ENCODE measurements at regions not wholly inside any gene's neighbourhood (a gene's known extent, or its start where the extent isn't known, plus 50 kb on each side); places are given as distances from the start of the nearest gene placed in this dataset.
A peak's percentile ranks its signal among the peaks of the same experiment; 100 is the strongest.
"Not testable (repeated sequence)": the region's sequence is repeated elsewhere in the genome, so short reads cannot be mapped to it uniquely, and the experiment has no call there.

DNA sequence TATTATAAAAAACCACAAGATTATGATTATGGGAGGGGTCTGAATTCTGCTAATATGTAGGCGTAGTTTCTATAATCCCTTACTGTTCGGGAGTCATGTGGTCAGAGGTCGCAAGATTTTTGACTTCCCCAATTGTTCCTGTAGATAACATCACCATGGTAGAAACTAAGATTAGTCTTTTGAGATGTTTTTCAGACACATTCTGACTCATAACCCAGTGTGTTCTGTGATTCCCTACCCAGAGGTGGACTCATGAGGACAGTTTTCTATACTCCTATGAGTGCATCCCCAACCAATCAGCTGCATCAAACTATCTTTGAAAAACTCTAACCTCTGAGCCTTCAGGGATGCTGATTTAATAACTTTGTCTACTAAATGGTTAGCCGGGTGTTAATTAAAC, 175.5 kb downstream of the RFPL4B start:
- peak; percentile 32 for DNase-seq

DNA sequence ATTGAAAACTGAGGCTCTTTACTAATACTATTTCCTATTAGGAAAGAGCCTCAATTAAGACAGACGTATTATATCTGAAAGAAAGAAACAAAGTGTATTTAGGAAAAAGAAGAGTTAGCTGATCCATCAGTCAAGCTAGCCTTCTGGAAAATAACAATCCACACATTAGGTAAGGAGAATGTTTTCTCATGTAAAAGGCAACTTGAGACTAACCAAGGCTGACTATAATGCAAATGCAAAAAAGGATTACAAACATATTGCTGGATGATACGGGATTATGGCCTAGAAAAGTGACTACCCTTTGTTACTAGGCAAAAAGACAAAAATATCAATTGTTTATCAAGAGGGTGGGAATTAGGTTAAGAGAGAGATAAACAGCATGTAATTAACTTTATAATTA, 176.9 kb downstream of the RFPL4B start:
- no peak for DNase-seq

GRCh38 chr6:112525749-112526148, 178.6 kb downstream of the RFPL4B start:
- no peak for DNase-seq

DNA sequence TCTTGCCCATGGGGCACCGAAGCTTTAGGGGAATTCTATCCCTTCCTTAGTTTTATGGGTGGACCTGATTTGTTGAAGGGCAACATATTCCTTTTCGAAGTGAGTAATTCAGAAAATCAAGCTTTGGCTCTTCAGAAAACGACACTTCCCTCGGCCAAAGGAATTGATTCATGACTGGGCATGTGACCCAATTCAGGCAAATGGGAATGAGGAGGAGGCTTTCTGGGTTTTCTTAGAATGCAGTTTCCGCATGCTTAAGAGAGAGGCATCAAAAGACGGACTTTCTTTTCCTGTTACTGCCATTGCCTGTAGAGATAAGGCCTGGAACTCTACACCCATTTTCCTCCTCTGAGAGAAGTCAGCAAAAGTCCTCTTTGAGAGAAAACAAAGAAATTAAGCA, 179.5 kb downstream of the RFPL4B start:
- DNase-seq: no peak

DNA sequence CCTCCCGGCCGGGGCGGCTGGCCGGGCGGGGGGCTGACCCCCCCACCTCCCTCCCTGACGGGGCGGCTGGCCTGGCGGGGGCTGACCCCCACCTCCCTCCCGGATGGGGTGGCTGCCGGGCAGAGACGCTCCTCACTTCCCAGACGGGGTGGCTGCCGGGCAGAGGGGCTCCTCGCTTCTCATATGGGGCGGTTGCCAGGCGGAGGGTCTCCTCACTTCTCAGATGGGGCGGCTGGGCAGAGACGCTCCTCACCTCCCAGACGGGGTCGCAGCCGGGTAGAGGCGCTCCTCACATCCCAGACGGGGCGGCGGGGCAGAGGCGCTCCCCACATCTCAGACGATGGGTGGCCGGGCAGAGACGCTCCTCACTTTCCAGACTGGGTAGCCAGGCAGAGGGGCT, 181.2 kb downstream of the RFPL4B start:
- not testable (repeated sequence) for DNase-seq

DNA sequence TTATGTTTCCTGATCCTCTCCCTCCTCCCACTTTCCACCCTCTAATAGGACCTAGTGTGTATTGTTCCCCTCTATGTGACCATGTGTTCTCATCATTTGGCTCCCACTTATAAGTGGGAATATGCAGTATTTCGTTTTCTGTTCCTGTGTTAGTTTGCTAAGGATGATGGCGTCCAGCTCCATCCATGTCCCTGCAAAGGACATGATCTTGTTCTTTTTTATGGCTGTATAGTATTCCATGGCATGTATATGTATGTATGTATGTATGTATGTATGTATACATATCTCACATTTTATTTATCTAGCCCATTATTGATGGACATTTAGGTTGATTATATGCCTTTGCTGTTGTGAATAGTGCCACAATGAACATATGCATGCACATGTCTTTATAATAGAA, 188.7 kb downstream of the RFPL4B start:
- no peak for DNase-seq

DNA sequence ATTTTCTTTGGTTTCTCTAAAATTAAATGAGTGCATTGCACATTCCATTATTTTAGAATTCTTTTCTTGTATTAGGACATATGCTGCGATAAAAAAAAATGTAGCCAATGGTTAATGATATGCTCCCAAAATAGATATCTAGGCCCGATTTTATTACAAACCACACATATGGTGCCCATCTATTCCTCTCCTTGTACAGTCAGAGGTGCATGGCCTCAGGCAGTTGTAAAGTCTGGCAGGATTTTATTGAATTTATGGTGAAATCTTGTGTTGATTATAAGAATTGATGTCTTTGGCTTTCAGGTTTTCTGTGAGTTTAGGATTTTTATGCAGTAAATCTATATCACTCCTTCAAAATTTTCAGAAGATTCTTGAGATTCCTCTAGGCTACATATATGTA, 192.2 kb downstream of the RFPL4B start:
- no peak for DNase-seq

- DNase-seq: not testable (repeated sequence)
These were observed 194.7 kb downstream of the RFPL4B start for GRCh38 chr6:112541847-112542246.

GRCh38 chr6:112547321-112548085, 200.4 kb downstream of the RFPL4B start:
- not testable (repeated sequence) for DNase-seq

- DNase-seq: no peak
These were observed 202.6 kb downstream of the RFPL4B start for GRCh38 chr6:112549749-112550148.

- no peak for DNase-seq
These were observed 210.3 kb downstream of the RFPL4B start for GRCh38 chr6:112557435-112557834.

GRCh38 chr6:112557961-112558360, 210.8 kb downstream of the RFPL4B start:
- no peak for DNase-seq

DNA sequence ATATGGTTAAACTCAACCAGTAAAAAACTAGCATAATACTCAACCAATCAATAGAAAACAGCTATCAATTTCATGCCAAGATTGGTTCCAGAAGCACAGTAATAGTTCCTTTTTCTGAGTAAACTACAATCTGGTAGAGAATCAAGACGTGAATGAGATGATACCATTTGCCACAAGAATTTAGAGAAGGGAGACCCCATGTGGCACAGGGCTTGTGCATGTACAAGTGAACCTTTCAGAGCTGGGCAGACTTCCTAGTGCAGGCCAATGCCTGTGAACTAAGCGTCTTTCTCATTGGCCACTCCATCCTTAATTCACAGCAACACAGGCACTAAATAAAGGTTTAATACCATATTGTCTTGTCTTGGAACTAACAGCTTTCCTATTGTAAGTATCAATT, 213.5 kb downstream of the RFPL4B start:
- DNase-seq: no peak

DNA sequence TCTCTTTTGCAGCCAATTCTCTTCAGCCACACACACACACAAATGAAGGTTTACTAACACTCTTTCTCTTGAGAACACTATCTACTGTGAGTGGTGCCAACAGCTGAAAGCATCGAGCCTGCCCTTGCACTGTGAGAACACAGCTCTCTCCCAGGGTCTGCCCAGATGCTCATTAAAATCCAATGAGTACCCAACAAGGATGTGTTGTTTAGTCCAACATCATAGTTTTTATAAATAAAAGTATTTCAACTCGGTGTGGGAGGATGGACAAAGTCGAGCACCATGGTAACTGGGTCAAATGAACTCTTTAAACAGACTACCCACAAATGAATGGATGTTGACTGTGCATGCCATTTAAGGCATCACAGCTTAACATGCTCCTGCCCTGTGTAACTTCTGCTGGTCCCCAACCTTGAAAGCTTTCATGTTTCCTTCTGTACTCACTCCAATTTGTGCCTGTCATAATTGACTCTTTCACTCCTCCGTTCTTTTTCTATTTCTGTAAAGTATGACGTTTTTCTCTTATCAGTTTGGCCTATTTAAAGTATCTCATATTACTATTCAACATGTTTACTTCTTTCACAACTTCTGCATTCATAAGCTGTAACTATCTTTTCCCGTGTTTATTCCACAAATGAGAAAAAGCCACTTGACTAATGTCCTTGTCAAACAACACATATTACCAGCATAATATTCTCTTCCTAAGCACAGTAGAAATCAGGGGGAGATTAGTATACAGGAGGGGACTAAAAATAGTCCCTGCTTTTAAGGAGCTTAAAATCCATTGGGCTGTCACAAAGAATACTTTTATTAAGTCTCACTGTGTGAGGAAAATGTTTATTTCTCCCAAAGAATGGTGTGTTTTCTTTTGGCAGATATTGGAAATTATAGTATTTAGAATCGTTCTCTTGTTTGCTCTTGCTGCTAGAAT, 215.4 kb downstream of the RFPL4B start:
- DNase-seq: no peak

DNA sequence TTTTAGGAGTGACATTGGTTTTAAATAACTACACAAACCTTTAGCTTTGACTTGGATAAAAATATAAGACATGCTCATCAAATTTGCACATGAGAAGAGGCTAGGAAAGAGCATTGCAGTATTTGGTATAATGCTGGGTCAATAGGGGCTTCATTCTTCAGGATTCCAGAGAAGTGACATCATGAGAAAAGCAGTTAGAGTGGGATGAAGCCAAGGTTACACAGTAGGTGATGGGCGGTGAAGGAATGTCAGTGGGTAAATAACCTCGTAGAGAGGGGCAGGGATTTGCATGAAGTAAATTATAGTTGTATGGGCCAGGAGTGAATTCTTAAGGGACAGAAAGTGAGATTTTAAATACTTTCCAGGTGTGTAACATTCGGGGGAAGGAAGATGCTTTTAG, 216.2 kb downstream of the RFPL4B start:
- no peak for DNase-seq

DNA sequence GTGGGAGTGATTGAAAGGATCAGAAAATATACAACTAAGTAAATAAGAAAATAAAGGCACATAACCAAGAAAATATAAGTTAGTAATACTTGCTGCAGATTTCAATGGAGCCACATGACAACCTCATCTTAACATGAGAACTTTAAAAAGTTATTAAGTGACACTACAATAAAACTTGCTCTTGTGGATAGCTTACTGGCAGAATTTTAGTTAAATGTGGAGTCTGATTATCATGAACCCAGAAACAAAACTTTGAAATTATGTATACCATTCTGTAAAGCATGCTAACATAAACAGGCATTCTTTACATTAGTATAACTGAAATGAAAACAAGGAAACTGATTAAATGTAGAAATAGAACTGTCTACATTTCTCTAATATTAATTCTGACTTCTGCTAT, 220.9 kb downstream of the RFPL4B start:
- no peak for DNase-seq

GRCh38 chr6:112571488-112572270, 224.5 kb downstream of the RFPL4B start:
- no peak for DNase-seq

- no peak for DNase-seq
These were observed 227.1 kb downstream of the RFPL4B start for GRCh38 chr6:112574190-112574589.

GRCh38 chr6:112575309-112575834, 228.2 kb downstream of the RFPL4B start:
- no peak for DNase-seq

DNA sequence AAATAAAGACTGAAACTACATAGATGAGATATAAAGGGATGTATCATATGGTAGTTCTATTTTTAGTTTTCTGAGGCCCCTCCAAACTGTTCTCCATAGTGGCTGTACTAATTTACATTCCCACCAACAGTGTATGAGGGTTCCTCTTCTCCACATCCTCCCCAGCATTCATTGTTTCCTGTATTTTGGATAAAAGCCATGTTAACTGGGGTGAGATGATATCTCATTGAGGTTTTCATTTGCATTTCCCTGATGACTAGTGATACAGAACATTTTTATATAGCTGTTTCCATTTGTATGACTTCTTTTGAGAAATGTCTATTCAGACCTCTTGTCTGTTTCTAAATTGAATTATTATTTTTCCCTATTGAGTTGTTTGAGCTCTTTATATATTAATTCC, 229.3 kb downstream of the RFPL4B start:
- DNase-seq: no peak

DNA sequence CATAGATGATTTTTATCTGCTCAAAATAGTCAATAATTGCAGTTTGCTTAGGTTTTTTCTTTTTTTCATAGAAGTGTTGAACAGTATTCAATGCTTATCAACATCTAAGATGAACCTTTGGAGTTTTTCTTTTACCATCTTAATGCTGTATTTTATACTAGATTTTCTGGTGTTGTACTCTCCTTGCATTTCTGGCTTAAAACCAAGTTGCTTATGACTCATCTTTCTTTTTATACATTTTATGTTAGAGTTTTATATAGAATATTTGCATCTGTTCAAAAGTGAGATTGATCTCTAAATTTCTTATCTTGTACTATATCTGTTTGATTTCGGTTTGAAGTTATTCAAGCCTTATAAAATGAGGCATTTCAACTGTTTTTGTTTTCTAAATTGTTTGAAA, 232.5 kb downstream of the RFPL4B start:
- DNase-seq: no peak

- DNase-seq: no peak
These were observed 233.9 kb downstream of the RFPL4B start for GRCh38 chr6:112581015-112581414.

- DNase-seq: no peak
These were observed 243.2 kb downstream of the RFPL4B start for GRCh38 chr6:112590326-112590725.

Measured in MV-4-11 (cell line).